Liver (tissue), 7 donors: ENCODE measurements at regions not wholly inside any gene's neighbourhood (a gene's known extent, or its start where the extent isn't known, plus 50 kb on each side); places are given as distances from the start of the nearest gene placed in this dataset.

Source experiments
- DNase-seq: peaks from one replicate; pipeline ENCODE4 v3.0.0-alpha.2; 2017; ENCODE audit warnings: low spot score
- H3K27ac ChIP-seq, 2 donors: one replicate each; pipeline ENCODE4 v1.7.0; 2013; ENCODE audit warnings: inconsistent platforms in 2 of 2, low read length in 2 of 2, control low read depth in 1 of 2, low read depth in 1 of 2, mild to moderate bottlenecking in 1 of 2
- H3K27me3 ChIP-seq, 4 donors: one replicate each; pipeline versions ENCODE4 v1.6.1 to v1.7.0; 2013; ENCODE audit warnings: low read length in 3 of 4, inconsistent platforms in 1 of 4, mild to moderate bottlenecking in 1 of 4, moderate library complexity in 1 of 4; ENCODE audit not compliant: control insufficient read depth in 4 of 4, insufficient read depth in 4 of 4
- H3K36me3 ChIP-seq, 4 donors: one replicate each; pipeline versions ENCODE4 v1.6.1 to v1.7.0; 2013; ENCODE audit warnings: low read length in 3 of 4, mild to moderate bottlenecking in 3 of 4, low read depth in 1 of 4, moderate library complexity in 1 of 4; ENCODE audit not compliant: control insufficient read depth in 4 of 4, insufficient read depth in 3 of 4
- H3K4me1 ChIP-seq, 4 donors: one replicate each; pipeline versions ENCODE4 v1.6.1 to v1.7.0; 2013; ENCODE audit warnings: low read length in 3 of 4, mild to moderate bottlenecking in 3 of 4, moderate library complexity in 1 of 4; ENCODE audit not compliant: control insufficient read depth in 4 of 4, insufficient read depth in 4 of 4
- H3K4me3 ChIP-seq, 3 donors: one replicate each; pipeline versions ENCODE4 v1.6.1 to v1.7.0; 2013; ENCODE audit warnings: low read length in 3 of 3, control low read depth in 1 of 3, low read depth in 1 of 3, mild to moderate bottlenecking in 1 of 3
- H3K9ac ChIP-seq, 2 donors: one replicate each; pipeline ENCODE4 v1.7.0; 2013; ENCODE audit warnings: low read length in 2 of 2, mild to moderate bottlenecking in 2 of 2, moderate library complexity in 2 of 2, control low read depth in 1 of 2, low read depth in 1 of 2
- H3K9me3 ChIP-seq, 4 donors: one replicate each; pipeline versions ENCODE4 v1.6.1 to v1.7.0; 2013; ENCODE audit warnings: low read length in 3 of 4; ENCODE audit not compliant: control insufficient read depth in 4 of 4
- EGR1 ChIP-seq, 2 donors: IDR thresholded peaks; 2 replicates each; pipeline ENCODE4 v1.6.1; 2016 to 2018; ENCODE audit warnings: antibody characterized with exemption in 2 of 2, low read depth in 2 of 2
- FOXA1 ChIP-seq: IDR thresholded peaks from 2 replicates; pipeline ENCODE4 v1.6.1; 2016; ENCODE audit warnings: antibody characterized with exemption
- FOXA2 ChIP-seq: IDR thresholded peaks from 2 replicates; pipeline ENCODE4 v1.6.1; 2016; ENCODE audit warnings: antibody characterized with exemption
- GABPA ChIP-seq, 2 donors: IDR thresholded peaks in 1 of 2; conservative IDR thresholded peaks in 1 of 2; 2 replicates each; pipeline ENCODE4 v1.6.1; 2016; ENCODE audit warnings: antibody characterized with exemption in 2 of 2, mild to moderate bottlenecking in 1 of 2, moderate library complexity in 1 of 2
- HNF4A ChIP-seq, 2 donors: conservative IDR thresholded peaks; 2 replicates each; pipeline ENCODE4 v1.6.1; 2016; ENCODE audit warnings: antibody characterized with exemption in 2 of 2, mild to moderate bottlenecking in 2 of 2
- HNF4G ChIP-seq: IDR thresholded peaks from 2 replicates; pipeline ENCODE4 v1.6.1; 2016; ENCODE audit warnings: antibody characterized with exemption
- JUND ChIP-seq, 2 donors: IDR thresholded peaks; 2 replicates each; pipeline ENCODE4 v1.6.1; 2016; ENCODE audit warnings: antibody characterized with exemption in 2 of 2
- NR2F2 ChIP-seq: IDR thresholded peaks from 2 replicates; pipeline ENCODE4 v1.6.1; 2016; ENCODE audit warnings: antibody characterized with exemption
- RAD21 ChIP-seq, 2 donors: IDR thresholded peaks; 2 replicates each; pipeline ENCODE4 v1.6.1; 2016; ENCODE audit warnings: antibody characterized with exemption in 2 of 2, mild to moderate bottlenecking in 2 of 2
- REST ChIP-seq: IDR thresholded peaks from 2 replicates; pipeline ENCODE4 v1.6.1; 2016; ENCODE audit warnings: antibody characterized with exemption, mild to moderate bottlenecking
- RXRA ChIP-seq, 2 donors: IDR thresholded peaks; 2 replicates each; pipeline ENCODE4 v1.6.1; 2017 to 2018; ENCODE audit warnings: antibody characterized with exemption in 2 of 2, mild to moderate bottlenecking in 1 of 2
- SP1 ChIP-seq: IDR thresholded peaks from 2 replicates; pipeline ENCODE4 v1.6.1; 2018; ENCODE audit warnings: antibody characterized with exemption, mild to moderate bottlenecking
- TAF1 ChIP-seq: conservative IDR thresholded peaks from 2 replicates; pipeline ENCODE4 v1.6.1; 2016; ENCODE audit warnings: antibody characterized with exemption, mild to moderate bottlenecking
- WGBS: extraction: QIAGEN DNeasy Blood & Tissue Kit; methylation state at CpG from one replicate; pipeline ENCODE4 v1.1.7; 2013; 5-methylcytosine and 5-hydroxymethylcytosine counted together
- TF ChIP-seq, protein P1 (sequence below): IDR thresholded peaks from 2 replicates; pipeline ENCODE4 v1.6.1; 2016; ENCODE audit warnings: antibody characterized with exemption
- TF ChIP-seq, protein P2 (sequence below): IDR thresholded peaks from 2 replicates; pipeline ENCODE4 v1.6.1; 2016; ENCODE audit warnings: antibody characterized with exemption
- donor health status: healthy.
- donor health status: healthy.
- donor health status: healthy.
- donor health status: healthy.

GRCh38 chrY:15328848-15329247, 804.5 kb downstream of the NLGN4Y start:
- Histone ChIP-seq H3K27ac (no peak overlapping the region), H3K36me3 (no peaks in the 10 kb centered on the region), H3K4me3 (no peak overlapping the region), H3K9me3 (no peaks in the 10 kb centered on the region), H3K4me1 (no peaks in the 10 kb centered on the region), H3K9ac (no peak overlapping the region), H3K27me3 (no peaks in the 10 kb centered on the region)
- no peak for DNase-seq
- TF ChIP-seq, protein P1, sequence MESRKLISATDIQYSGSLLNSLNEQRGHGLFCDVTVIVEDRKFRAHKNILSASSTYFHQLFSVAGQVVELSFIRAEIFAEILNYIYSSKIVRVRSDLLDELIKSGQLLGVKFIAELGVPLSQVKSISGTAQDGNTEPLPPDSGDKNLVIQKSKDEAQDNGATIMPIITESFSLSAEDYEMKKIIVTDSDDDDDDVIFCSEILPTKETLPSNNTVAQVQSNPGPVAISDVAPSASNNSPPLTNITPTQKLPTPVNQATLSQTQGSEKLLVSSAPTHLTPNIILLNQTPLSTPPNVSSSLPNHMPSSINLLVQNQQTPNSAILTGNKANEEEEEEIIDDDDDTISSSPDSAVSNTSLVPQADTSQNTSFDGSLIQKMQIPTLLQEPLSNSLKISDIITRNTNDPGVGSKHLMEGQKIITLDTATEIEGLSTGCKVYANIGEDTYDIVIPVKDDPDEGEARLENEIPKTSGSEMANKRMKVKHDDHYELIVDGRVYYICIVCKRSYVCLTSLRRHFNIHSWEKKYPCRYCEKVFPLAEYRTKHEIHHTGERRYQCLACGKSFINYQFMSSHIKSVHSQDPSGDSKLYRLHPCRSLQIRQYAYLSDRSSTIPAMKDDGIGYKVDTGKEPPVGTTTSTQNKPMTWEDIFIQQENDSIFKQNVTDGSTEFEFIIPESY: no peak
- TF ChIP-seq TAF1: no peak
- no peak for TF ChIP-seq SP1
- TF ChIP-seq JUND (IDR thresholded peaks at IDR 0.05): no peak
- TF ChIP-seq GABPA (IDR thresholded peaks at IDR 0.05 in 1 of 2, conservative IDR thresholded peaks at IDR 0.05 in 1 of 2): no peak
- TF ChIP-seq, protein P2, sequence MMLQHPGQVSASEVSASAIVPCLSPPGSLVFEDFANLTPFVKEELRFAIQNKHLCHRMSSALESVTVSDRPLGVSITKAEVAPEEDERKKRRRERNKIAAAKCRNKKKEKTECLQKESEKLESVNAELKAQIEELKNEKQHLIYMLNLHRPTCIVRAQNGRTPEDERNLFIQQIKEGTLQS: no peak
- no peak for TF ChIP-seq FOXA2
- TF ChIP-seq FOXA1: no peak
- TF ChIP-seq NR2F2: no peak
- WGBS: 80% methylated on average over 3 of the region's 3 CpGs

DNA sequence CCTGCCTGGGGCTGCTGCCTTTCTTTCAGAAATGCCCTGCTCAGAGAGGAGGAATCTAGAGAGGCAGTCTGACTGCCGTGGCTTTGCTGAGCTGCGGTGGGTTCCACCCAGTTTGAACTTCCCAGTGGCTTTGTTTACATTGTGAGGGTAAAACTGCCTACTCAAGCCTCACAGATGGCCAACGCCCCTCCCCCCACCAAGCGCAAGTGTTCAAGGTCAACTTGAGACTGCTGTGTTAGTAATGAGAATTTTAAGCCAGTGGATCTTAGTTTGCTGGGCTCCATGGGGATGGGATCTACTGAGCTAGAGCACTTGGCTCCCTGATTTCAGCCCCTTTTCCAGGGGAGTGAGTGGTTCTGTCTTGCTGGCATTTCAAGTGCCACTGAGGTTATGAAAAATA, 819.2 kb downstream of the NLGN4Y start:
- no peak for TF ChIP-seq SP1
- TF ChIP-seq HNF4A (conservative IDR thresholded peaks at IDR 0.05): no peak
- no peak for TF ChIP-seq RAD21 (IDR thresholded peaks at IDR 0.05)
- TF ChIP-seq TAF1: no peak
- no peak for TF ChIP-seq EGR1 (IDR thresholded peaks at IDR 0.05; ENCODE audit: low read depth in 2 of 2)
- TF ChIP-seq, protein P1: no peak
- no peak for TF ChIP-seq FOXA1
- no peak for TF ChIP-seq REST
- no peak for TF ChIP-seq RXRA (IDR thresholded peaks at IDR 0.05)
- no peak for TF ChIP-seq NR2F2
- TF ChIP-seq, protein P2: no peak
- no peak for TF ChIP-seq HNF4G
- 19% methylated on average over 4 of the region's 4 CpGs for WGBS
- H3K27me3 ChIP-seq: no peaks in the 10 kb centered on the region
- DNase-seq: no peak
- H3K27ac ChIP-seq: no peak overlapping the region
- no peak overlapping the region for H3K4me3 ChIP-seq
- H3K9ac ChIP-seq: no peak overlapping the region
- no peaks in the 10 kb centered on the region for H3K4me1 ChIP-seq
- no peaks in the 10 kb centered on the region for H3K9me3 ChIP-seq
- no peaks in the 10 kb centered on the region for H3K36me3 ChIP-seq
